Body of pancreas (tissue), 4 donors: ENCODE measurements at regions not wholly inside any gene's neighbourhood (a gene's known extent, or its start where the extent isn't known, plus 50 kb on each side); places are given as distances from the start of the nearest gene placed in this dataset.

Experiments
- ATAC-seq: fragments of 150-250 bp; one replicate; pipeline ENCODE4 v1.9.1; 2016
- DNase-seq, 4 donors: peaks; one replicate each; pipeline ENCODE4 v3.0.0-alpha.2; 2019
- H3K27ac ChIP-seq, 4 donors: fragments of 200-600 bp; sonication (generic); 1 replicate in 3 of 4; 2 replicates in 1 of 4; pipeline versions ENCODE4 v1.5.1 to v1.6.1; 2016 to 2019; ENCODE audit warnings: mild to moderate bottlenecking in 1 of 4, mixed read lengths in 1 of 4, moderate library complexity in 1 of 4
- H3K27me3 ChIP-seq, 2 donors: fragments of 200-600 bp; sonication (generic); one replicate each; pipeline ENCODE4 v1.6.0; 2016; ENCODE audit warnings: mild to moderate bottlenecking in 1 of 2
- H3K36me3 ChIP-seq, 2 donors: fragments of 200-600 bp; sonication (generic); replicated peaks in 1 of 2; 2 replicates each; pipeline ENCODE4 v1.5.1; 2016; ENCODE audit warnings: low read depth in 2 of 2; ENCODE audit not compliant: insufficient read depth in 1 of 2
- H3K4me1 ChIP-seq: fragments of 200-600 bp; sonication (generic); one replicate; pipeline ENCODE4 v1.6.0; 2016
- H3K4me3 ChIP-seq, 2 donors: fragments of 200-600 bp; sonication (generic); 1 replicate in 1 of 2; 2 replicates in 1 of 2; pipeline ENCODE4 v1.5.1; 2016 to 2019
- H3K9me3 ChIP-seq, 3 donors: fragments of 200-600 bp; sonication (generic); 1 replicate in 2 of 3; 2 replicates in 1 of 3; pipeline ENCODE4 v1.5.1; 2016
- CTCF ChIP-seq, 7 experiments: fragments of 450-650 bp in 4 of 7; fragments of 200-600 bp in 3 of 7; sonication (generic) in 3 of 7; IDR thresholded peaks; one replicate each; pipeline ENCODE4 v1.5.1; 2016 to 2019; ENCODE audit warnings: antibody characterized with exemption in 7 of 7
- POLR2A ChIP-seq, 3 donors: fragments of 450-650 bp; IDR thresholded peaks; one replicate each; pipeline ENCODE4 v1.6.1; 2016; ENCODE audit warnings: antibody characterized with exemption in 3 of 3, mild to moderate bottlenecking in 2 of 3
- WGBS, 2 donors: methylation state at CpG; one replicate each; pipeline ENCODE4 v1.1.5; 2017; 5-methylcytosine and 5-hydroxymethylcytosine counted together
- intact Hi-C: fragments of 100-400 bp; cut with DNase I; formaldehyde crosslinking; loops from one replicate; pipeline ENCODE4 v1.15.1; 2023

GRCh38 chr6:44699851-44700250 lies 312.3 kb downstream of the CDC5L start:
- intact Hi-C loops: no loop called here
- DNase-seq (no peak), ATAC-seq (no peak)
- no peak for TF ChIP-seq CTCF (IDR thresholded peaks at IDR 0.05)
- no peak for TF ChIP-seq POLR2A (IDR thresholded peaks at IDR 0.05)
- H3K27ac ChIP-seq: no peak overlapping the region
- no peaks in the 10 kb centered on the region for H3K9me3 ChIP-seq
- WGBS, 2 donors: 54 to 64% methylated on average over 2 of the region's 2 CpGs
- H3K4me3 ChIP-seq: no peak overlapping the region
- H3K27me3 ChIP-seq: no peaks in the 10 kb centered on the region
- no peaks in the 10 kb centered on the region for H3K4me1 ChIP-seq
- H3K36me3 ChIP-seq: no peaks in the 10 kb centered on the region

DNA sequence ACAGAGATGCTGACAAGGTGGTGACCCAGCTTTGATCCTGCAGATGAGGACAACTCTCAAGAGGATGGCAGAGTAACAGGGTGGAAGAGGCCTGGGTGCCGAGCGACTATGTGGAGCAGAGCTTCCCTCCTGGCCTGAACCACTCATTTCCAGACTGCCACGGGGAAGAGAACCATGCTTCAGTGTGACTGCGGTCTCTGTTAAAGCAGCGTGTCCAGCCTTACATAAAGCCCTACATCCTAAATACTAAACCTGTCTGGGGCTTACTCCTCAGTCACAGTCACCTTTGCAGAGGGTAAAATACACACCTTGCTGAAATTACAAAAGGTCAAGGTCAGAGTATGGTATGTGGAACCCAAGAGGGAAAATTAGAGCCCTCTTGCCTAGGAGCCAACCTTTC lies 312.9 kb downstream of the CDC5L start:
- intact Hi-C loops: no loop called here

DNA sequence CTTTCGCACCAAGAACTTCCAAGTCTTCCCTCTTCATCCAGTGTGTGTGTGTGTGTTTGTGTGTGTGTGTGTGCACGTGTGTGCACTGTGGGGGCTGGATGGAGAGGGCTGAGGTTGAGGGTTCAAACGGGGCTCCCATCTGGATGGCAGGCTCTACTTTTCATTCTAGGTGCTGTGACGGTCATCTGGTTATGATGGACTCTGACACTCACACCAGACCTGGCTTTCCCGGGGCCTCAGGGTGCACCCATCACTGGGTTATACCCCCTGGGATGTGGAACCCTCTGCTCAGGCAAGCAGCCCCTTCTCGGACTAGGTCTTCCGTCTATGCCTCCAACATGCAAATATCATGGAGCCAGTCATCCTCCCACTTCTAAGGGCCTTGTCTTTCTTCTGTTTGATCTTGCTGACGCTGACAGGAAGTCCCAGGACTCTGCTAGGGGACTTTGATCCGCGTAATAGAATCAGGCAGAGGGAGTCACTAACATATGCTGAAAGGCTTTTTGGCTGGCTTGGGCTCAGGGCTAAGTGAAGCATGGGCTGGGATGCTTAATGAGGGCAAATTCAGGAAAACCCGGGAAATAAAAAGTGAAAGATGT lies 313.6 kb downstream of the CDC5L start:
- no peaks in the 10 kb centered on the region for H3K36me3 ChIP-seq
- no peaks in the 10 kb centered on the region for H3K9me3 ChIP-seq
- WGBS, 2 donors: 58 to 67% methylated on average over 9 to 11 of the region's 11 CpGs
- no peak for TF ChIP-seq POLR2A (IDR thresholded peaks at IDR 0.05)
- TF ChIP-seq CTCF (IDR thresholded peaks at IDR 0.05): no peak
- ATAC-seq (no peak), DNase-seq (no peak)
- H3K4me3 ChIP-seq: no peak overlapping the region
- intact Hi-C loops: no loop called here
- H3K27ac ChIP-seq: no peak overlapping the region
- H3K27me3 ChIP-seq: no peaks in the 10 kb centered on the region
- H3K4me1 ChIP-seq: no peaks in the 10 kb centered on the region

More for the DNA sequence above, 312.9 kb downstream of the CDC5L start:
- Histone ChIP-seq H3K4me1 (no peaks in the 10 kb centered on the region), H3K27me3 (no peaks in the 10 kb centered on the region), H3K4me3 (no peak overlapping the region), H3K9me3 (no peaks in the 10 kb centered on the region), H3K27ac (no peak overlapping the region), H3K36me3 (no peaks in the 10 kb centered on the region)
- TF ChIP-seq CTCF (IDR thresholded peaks at IDR 0.05): no peak
- TF ChIP-seq POLR2A (IDR thresholded peaks at IDR 0.05): no peak
- ATAC-seq: no peak
- no peak for DNase-seq
- 88 to 91% methylated on average over 5 of the region's 5 CpGs for WGBS, 2 donors

DNA sequence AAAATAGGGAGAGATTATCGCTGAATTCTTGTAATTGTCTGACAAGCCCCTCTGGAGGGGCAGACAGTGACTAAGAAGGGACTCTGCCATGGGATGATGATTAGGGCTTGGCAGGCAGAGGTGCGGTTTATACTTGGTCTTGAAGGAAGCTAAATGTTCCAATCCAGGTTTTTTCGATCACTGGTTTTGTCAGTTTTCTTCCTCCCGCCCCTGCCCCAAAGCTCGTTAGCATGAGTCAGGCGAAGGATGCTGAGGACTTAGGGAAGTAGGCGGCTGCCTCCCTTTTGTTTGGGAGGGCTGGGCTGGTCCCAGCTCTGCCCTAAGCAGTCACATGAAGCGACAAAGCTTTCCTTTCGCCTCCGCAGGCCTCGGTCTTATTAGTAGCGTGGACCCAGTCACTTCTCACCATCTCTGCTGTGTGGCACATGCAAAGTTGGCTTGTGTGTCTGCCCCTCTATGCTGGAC lies 314.2 kb downstream of the CDC5L start:
- H3K4me3 ChIP-seq: no peak overlapping the region
- WGBS, 2 donors: 84 to 86% methylated on average over 11 to 12 of the region's 12 CpGs
- intact Hi-C loops: no loop called here

More for the DNA sequence above, 314.2 kb downstream of the CDC5L start:
- ATAC-seq: no peak
- no peaks in the 10 kb centered on the region for H3K9me3 ChIP-seq
- no peaks in the 10 kb centered on the region for H3K36me3 ChIP-seq
- H3K4me1 ChIP-seq: no peaks in the 10 kb centered on the region
- no peak overlapping the region for H3K27ac ChIP-seq
- DNase-seq: no peak
- TF ChIP-seq POLR2A (IDR thresholded peaks at IDR 0.05): no peak
- TF ChIP-seq CTCF (IDR thresholded peaks at IDR 0.05): no peak
- no peaks in the 10 kb centered on the region for H3K27me3 ChIP-seq
